SU-DHL-6 (cell line): ENCODE measurements at regions not wholly inside any gene's neighbourhood (a gene's known extent, or its start where the extent isn't known, plus 50 kb on each side); places are given as distances from the start of the nearest gene placed in this dataset.

ENCODE experiments used
- EZH2phosphoT487 ChIP-seq: fragments of 200-600 bp; sonication (generic), shearing (Covaris generic); conservative IDR thresholded peaks from 2 replicates; pipeline ENCODE4 v1.6.1; 2018; ENCODE audit warnings: mild to moderate bottlenecking, antibody characterized with exemption, low read length, moderate library complexity, mixed read lengths
- TF ChIP-seq, protein P1 (sequence below): fragments of 200-600 bp; sonication (generic); IDR thresholded peaks from one replicate; pipeline ENCODE4 v1.5.1; 2017; ENCODE audit warnings: antibody characterized with exemption, mild to moderate bottlenecking, low read length, moderate library complexity; ENCODE audit not compliant: insufficient read depth, poor library complexity, severe bottlenecking

- TF ChIP-seq, protein P1, sequence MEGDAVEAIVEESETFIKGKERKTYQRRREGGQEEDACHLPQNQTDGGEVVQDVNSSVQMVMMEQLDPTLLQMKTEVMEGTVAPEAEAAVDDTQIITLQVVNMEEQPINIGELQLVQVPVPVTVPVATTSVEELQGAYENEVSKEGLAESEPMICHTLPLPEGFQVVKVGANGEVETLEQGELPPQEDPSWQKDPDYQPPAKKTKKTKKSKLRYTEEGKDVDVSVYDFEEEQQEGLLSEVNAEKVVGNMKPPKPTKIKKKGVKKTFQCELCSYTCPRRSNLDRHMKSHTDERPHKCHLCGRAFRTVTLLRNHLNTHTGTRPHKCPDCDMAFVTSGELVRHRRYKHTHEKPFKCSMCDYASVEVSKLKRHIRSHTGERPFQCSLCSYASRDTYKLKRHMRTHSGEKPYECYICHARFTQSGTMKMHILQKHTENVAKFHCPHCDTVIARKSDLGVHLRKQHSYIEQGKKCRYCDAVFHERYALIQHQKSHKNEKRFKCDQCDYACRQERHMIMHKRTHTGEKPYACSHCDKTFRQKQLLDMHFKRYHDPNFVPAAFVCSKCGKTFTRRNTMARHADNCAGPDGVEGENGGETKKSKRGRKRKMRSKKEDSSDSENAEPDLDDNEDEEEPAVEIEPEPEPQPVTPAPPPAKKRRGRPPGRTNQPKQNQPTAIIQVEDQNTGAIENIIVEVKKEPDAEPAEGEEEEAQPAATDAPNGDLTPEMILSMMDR, result no peak
- no peak for TF ChIP-seq EZH2phosphoT487
Measured at GRCh38 chr14:105806568-105806967, 280.2 kb downstream of the TMEM121 start.
